Esophagus squamous epithelium (tissue), 4 donors: ENCODE measurements at regions not wholly inside any gene's neighbourhood (a gene's known extent, or its start where the extent isn't known, plus 50 kb on each side); places are given as distances from the start of the nearest gene placed in this dataset.

Experiments
- CTCF ChIP-seq, 6 experiments: fragments of 450-650 bp in 4 of 6; fragments of 200-600 bp in 2 of 6; sonication (generic) in 2 of 6; IDR thresholded peaks; one replicate each; pipeline ENCODE4 v1.5.1; 2016 to 2019; ENCODE audit warnings: antibody characterized with exemption in 6 of 6, mild to moderate bottlenecking in 4 of 6, moderate library complexity in 4 of 6
- POLR2A ChIP-seq, 4 donors: fragments of 450-650 bp; IDR thresholded peaks; one replicate each; pipeline ENCODE4 v1.6.1; 2017; ENCODE audit warnings: antibody characterized with exemption in 4 of 4, mild to moderate bottlenecking in 4 of 4, moderate library complexity in 3 of 4

GRCh38 chr7:20030915-20031362 lies 186.2 kb downstream of the MACC1 start:
- TF ChIP-seq CTCF (IDR thresholded peaks at IDR 0.05) = no peak
- TF ChIP-seq POLR2A (IDR thresholded peaks at IDR 0.05) = no peak
